ENCODE measurements at regions not wholly inside any gene's neighbourhood (a gene's known extent, or its start where the extent isn't known, plus 50 kb on each side); places are given as distances from the start of the nearest gene placed in this dataset.

DNA sequence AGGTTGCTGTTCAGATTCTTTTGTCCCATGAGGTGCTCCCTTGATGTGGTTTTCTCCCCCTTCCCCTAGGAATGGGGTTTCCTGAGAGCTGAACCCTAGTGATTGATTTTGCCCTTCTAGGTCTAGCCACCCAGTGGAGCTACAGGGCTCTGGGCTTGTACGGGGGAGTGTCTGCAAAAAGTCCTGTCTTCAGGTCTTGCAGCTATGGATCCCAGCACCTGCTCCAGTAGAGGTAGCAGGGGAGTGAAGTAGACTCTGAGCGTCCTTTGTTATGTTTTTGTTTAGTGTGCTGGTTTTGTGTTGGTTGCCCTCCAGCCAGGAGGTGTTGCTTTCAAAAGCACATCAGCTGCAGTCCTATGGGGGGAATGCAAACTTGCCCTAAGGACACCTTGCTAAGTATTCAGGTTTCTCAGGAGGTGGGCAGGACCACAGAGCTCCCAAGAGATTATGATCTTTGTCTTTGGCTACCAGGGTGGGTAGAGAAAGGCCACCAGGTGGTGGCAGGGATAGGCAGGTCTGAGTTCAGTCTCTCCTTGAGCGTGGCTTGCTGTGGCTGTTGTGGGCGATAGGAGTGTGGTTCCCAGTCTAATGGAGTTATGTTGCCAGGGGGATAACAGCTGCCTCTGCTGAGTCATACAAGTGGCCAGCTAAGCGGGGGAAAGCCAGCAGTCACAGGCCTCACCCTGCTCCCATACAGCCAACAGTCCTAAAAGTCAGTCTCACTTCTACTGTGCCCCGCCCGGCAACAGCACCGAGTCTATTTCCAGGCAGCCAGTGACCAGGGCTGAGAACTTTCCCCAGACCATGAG lies 92.4 kb upstream of the JCAD start:
- no peak overlapping the region for H3K4me2 ChIP-seq (ENCODE audit: insufficient read depth, low read length)

DNA sequence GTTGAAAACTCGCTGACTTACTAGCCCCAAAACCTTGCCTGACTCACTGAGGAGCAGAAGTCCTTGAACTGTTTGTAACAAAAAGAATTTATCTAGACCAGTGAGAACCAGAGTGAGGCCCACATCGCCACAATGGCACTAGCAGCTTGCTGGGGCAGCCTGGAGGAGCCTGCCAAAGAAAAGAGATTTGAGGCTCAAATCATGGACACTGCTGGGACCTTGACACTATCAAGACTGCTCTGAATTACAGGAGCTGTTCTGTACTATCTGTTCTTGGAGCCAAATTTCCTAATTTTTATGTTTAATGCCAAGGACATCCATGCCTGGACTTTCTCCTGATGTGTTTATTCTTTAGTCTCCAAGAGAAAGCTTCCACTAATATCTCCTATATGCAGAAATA lies 82.0 kb upstream of the JCAD start:
- Histone ChIP-seq H3K4me2 (ENCODE audit: insufficient read depth, low read length) (no peak overlapping the region), H3K36me3 (ENCODE audit: insufficient read depth, low read length) (no peaks in the 10 kb centered on the region), H3K79me2 (ENCODE audit: insufficient read depth, low read length) (no peaks in the 10 kb centered on the region), H3K9me3 (ENCODE audit: insufficient read depth, low read length, severe bottlenecking) (no peaks in the 10 kb centered on the region), H3K27ac (ENCODE audit: low read length) (no peak overlapping the region), H3K4me1 (ENCODE audit: insufficient read depth, low read length) (no peaks in the 10 kb centered on the region), H3K9ac (ENCODE audit: low read depth, low read length) (no peak overlapping the region), H2AFZ (ENCODE audit: low read depth, low read length) (no peak overlapping the region), H3K4me3 (ENCODE audit: low read depth in 1 of 2, low read length in 2 of 2) (no peak overlapping the region), H4K20me1 (ENCODE audit: insufficient read depth, low read length) (no peaks in the 10 kb centered on the region), H3K27me3 (ENCODE audit: insufficient read depth, low read length, poor library complexity) (no peaks in the 10 kb centered on the region)
- ATAC-seq (ENCODE audit: insufficient read depth, low read depth) (no peak), DNase-seq (no peak)
- TF ChIP-seq, protein P1, sequence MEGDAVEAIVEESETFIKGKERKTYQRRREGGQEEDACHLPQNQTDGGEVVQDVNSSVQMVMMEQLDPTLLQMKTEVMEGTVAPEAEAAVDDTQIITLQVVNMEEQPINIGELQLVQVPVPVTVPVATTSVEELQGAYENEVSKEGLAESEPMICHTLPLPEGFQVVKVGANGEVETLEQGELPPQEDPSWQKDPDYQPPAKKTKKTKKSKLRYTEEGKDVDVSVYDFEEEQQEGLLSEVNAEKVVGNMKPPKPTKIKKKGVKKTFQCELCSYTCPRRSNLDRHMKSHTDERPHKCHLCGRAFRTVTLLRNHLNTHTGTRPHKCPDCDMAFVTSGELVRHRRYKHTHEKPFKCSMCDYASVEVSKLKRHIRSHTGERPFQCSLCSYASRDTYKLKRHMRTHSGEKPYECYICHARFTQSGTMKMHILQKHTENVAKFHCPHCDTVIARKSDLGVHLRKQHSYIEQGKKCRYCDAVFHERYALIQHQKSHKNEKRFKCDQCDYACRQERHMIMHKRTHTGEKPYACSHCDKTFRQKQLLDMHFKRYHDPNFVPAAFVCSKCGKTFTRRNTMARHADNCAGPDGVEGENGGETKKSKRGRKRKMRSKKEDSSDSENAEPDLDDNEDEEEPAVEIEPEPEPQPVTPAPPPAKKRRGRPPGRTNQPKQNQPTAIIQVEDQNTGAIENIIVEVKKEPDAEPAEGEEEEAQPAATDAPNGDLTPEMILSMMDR (IDR thresholded peaks at IDR 0.05; ENCODE audit: borderline replicate concordance, extremely low read depth, low read length, poor library complexity, severe bottlenecking), result no peak
- TF ChIP-seq EZH2 (IDR thresholded peaks at IDR 0.05; ENCODE audit: borderline replicate concordance, low read depth, low read length, severe bottlenecking), result no peak

More for the DNA sequence above, 92.4 kb upstream of the JCAD start:
- H3K9me3 ChIP-seq (ENCODE audit: insufficient read depth, low read length, severe bottlenecking), result no peaks in the 10 kb centered on the region
- no peak overlapping the region for H2AFZ ChIP-seq (ENCODE audit: low read depth, low read length)
- peak; percentile 51 for DNase-seq
- no peaks in the 10 kb centered on the region for H3K27me3 ChIP-seq (ENCODE audit: insufficient read depth, low read length, poor library complexity)
- no peaks in the 10 kb centered on the region for H4K20me1 ChIP-seq (ENCODE audit: insufficient read depth, low read length)
- ATAC-seq (ENCODE audit: insufficient read depth, low read depth), result peak; percentile 91
- H3K27ac ChIP-seq (ENCODE audit: low read length), result 0 out of 2 replicates have a peak overlapping the region, but pooled peaks have one; percentile 18
- H3K4me3 ChIP-seq (ENCODE audit: low read depth in 1 of 2, low read length in 2 of 2), result no peak overlapping the region
- no peak overlapping the region for H3K9ac ChIP-seq (ENCODE audit: low read depth, low read length)
- TF ChIP-seq EZH2 (IDR thresholded peaks at IDR 0.05; ENCODE audit: borderline replicate concordance, low read depth, low read length, severe bottlenecking), result no peak
- TF ChIP-seq, protein P1 (IDR thresholded peaks at IDR 0.05; ENCODE audit: borderline replicate concordance, extremely low read depth, low read length, poor library complexity, severe bottlenecking), result no peak
- H3K79me2 ChIP-seq (ENCODE audit: insufficient read depth, low read length), result no peaks in the 10 kb centered on the region
- H3K4me1 ChIP-seq (ENCODE audit: insufficient read depth, low read length), result peaks cover 10% of the 10 kb centered on the region
- H3K36me3 ChIP-seq (ENCODE audit: insufficient read depth, low read length), result no peaks in the 10 kb centered on the region

DNA sequence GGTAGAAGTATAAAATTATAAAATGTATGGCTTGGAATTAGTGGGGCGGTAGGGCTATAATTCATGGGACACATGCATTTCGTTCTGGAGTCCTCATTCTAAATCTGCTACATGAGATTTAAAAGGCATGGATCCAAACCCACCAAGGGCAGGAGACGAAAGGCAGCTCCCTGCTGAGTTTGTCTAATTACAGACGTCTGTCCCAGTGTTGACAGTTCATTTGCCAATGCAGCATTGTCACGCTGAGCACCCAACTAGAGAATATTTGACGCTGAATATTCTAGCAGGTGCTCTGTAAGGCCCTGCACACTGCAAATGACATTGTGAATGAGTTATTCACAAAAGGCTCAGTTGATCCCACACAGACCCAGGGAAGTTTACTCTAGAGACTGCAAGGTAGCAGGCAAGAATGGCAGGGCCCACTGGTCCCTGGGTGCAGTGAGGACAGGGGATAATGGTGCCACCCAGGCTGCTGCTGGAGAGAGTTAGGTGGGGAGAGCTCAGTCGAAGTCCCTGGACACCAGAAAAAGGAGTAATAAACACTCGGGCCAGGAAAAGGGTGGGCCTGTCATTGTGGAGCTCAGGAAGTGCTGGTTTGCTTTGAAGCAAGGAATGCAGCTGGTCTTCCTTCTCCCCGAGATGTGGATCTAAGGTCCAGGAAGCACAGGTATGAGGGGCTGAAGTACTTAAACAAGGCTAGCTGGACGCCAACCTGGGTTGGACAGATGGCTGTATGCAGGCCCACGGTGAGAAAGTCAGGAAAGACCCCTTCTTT lies 75.0 kb upstream of the JCAD start:
- H3K9me3 ChIP-seq (ENCODE audit: insufficient read depth, low read length, severe bottlenecking), result no peaks in the 10 kb centered on the region
- no peak overlapping the region for H3K9ac ChIP-seq (ENCODE audit: low read depth, low read length)
- no peaks in the 10 kb centered on the region for H3K27me3 ChIP-seq (ENCODE audit: insufficient read depth, low read length, poor library complexity)
- no peak overlapping the region for H3K4me3 ChIP-seq (ENCODE audit: low read depth in 1 of 2, low read length in 2 of 2)
- no peaks in the 10 kb centered on the region for H3K4me1 ChIP-seq (ENCODE audit: insufficient read depth, low read length)
- DNase-seq (no peak), ATAC-seq (ENCODE audit: insufficient read depth, low read depth) (no peak)
- no peaks in the 10 kb centered on the region for H3K36me3 ChIP-seq (ENCODE audit: insufficient read depth, low read length)
- H2AFZ ChIP-seq (ENCODE audit: low read depth, low read length), result 0 out of 2 replicates have a peak overlapping the region, but pooled peaks have one; percentile 20
- H4K20me1 ChIP-seq (ENCODE audit: insufficient read depth, low read length), result no peaks in the 10 kb centered on the region
- no peak overlapping the region for H3K4me2 ChIP-seq (ENCODE audit: insufficient read depth, low read length)
- TF ChIP-seq, protein P1 (IDR thresholded peaks at IDR 0.05; ENCODE audit: borderline replicate concordance, extremely low read depth, low read length, poor library complexity, severe bottlenecking), result no peak
- TF ChIP-seq EZH2 (IDR thresholded peaks at IDR 0.05; ENCODE audit: borderline replicate concordance, low read depth, low read length, severe bottlenecking), result no peak
- no peak overlapping the region for H3K27ac ChIP-seq (ENCODE audit: low read length)
- H3K79me2 ChIP-seq (ENCODE audit: insufficient read depth, low read length), result no peaks in the 10 kb centered on the region
